Amniotic stem cell (primary cell): ENCODE measurements at regions not wholly inside any gene's neighbourhood (a gene's known extent, or its start where the extent isn't known, plus 50 kb on each side); places are given as distances from the start of the nearest gene placed in this dataset.
"Not testable (repeated sequence)": the region's sequence is repeated elsewhere in the genome, so short reads cannot be mapped to it uniquely, and the experiment has no call there.

Experiments
- DNase-seq: peaks from one replicate; lab custom pipeline; 2025; lab: John Stamatoyannopoulos, UW

- DNase-seq = no peak
Measured at GRCh38 chr14:48580692-48581091, 905.3 kb upstream of the MDGA2 start.

DNA sequence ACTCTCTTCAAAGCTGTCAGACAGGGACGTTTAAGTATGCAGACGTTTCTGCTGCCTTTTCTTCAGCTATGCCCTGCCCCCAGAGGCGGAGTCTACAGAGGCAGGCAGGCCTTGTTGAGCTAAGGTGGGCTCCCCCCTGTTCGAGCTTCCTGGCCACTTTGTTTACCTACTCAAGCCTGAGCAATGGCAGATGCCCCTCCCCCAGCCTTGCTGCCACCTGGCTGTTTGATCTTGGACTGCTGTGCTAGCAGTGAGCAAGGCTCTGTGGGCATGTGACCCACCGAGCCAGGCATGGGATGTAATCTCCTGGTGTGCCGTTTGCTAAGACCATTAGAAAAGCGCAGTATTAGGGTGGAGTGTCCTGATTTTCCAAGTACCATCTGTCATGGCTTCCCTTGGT lies 900.4 kb upstream of the MDGA2 start:
- DNase-seq = no peak

DNA sequence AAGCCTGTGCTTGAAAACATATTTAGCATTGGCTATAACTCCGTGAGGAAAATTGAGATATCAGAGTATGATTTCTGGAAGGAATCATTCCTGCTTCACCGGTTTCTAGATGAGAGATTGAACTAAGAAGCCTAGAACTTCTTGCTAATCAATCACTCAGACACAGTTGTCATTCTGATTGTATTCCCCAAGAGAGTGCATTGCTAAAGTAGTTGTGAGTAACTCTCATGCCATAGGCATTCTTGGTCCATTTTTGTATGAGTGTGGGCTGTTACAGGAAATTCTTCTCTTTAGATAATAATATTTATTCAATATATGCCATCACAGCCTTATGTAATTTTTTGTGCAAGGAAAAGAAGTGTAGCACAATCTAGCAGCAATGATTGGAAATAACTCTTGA lies 893.3 kb upstream of the MDGA2 start:
- DNase-seq = no peak

DNA sequence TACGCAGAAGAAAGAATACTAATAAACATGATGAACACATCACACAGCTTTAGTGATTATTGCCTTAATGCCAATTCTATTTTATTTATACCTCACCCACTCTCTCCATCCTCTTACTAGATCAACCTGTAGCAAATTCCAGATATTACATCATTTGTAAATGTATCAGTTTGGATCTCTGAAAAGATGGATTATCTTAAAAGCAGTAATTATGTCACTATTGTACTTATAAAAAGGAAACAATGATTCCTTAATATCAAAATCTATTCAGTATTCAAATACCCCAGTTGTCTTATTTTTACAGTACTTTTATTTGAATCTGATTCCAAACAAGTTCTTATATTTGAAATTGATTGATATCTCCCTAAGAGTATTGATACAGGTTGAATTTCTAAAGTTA lies 892.8 kb upstream of the MDGA2 start:
- DNase-seq = no peak

DNA sequence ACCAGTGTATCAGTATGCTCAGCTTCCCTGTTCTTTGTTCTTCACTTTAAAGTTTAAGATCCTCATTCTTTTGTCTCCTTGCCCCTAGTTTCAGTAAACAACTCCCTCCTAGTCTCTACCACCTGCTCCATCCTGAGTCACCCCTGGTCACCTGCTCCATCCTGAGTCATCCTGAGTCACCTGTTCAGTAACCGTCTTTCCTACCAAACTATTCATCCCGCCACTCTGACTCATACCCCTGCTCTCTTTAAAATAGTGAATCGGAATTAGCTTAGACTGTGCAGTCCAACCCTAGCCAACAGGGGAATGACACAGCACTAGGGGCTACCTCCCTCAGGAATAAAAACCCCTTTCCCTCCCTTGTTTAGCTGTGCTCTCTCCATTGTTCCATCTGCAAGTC lies 888.1 kb upstream of the MDGA2 start:
- no peak for DNase-seq

GRCh38 chr14:48561438-48561837 lies 886.0 kb upstream of the MDGA2 start:
- DNase-seq = not testable (repeated sequence)

GRCh38 chr14:48560421-48560820 lies 885.0 kb upstream of the MDGA2 start:
- DNase-seq = no peak

- no peak for DNase-seq
Measured at GRCh38 chr14:48553443-48553842, 878.0 kb upstream of the MDGA2 start.

DNA sequence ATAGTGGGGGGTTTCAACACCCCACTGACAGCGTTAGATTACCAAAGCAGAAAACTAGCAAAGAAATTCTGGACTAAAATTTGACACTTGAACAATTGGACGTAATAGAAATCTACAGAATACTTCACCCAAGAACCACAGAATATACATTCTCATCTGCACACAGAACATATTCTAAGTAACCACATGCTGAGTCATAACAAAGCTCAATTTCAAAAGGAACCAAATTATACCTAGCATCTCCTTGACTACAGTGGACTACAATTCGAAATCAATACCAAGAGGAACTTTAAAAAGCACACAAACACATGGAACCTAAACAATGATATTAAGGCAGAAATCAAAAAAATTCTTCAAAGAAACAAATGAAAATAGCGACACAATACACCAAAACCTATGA lies 871.6 kb upstream of the MDGA2 start:
- no peak for DNase-seq

DNA sequence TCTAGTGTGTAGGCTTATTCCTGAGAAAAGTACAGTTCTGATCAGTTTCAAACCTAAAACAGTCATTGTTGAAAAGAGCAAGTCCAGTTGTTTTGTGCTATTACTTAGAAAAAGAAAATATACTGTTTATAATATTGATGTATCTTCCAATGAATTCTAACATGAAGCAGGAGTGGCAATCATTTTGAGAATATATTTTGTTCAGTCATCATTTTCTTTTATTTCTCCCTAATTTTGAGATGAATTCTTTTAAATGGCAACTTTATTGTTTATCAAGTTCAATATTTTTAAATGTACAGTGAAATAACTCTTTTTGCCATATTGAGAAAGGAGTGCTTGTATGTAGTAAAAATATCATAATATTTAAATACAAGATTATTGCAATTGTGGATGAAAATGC lies 862.2 kb upstream of the MDGA2 start:
- no peak for DNase-seq

DNA sequence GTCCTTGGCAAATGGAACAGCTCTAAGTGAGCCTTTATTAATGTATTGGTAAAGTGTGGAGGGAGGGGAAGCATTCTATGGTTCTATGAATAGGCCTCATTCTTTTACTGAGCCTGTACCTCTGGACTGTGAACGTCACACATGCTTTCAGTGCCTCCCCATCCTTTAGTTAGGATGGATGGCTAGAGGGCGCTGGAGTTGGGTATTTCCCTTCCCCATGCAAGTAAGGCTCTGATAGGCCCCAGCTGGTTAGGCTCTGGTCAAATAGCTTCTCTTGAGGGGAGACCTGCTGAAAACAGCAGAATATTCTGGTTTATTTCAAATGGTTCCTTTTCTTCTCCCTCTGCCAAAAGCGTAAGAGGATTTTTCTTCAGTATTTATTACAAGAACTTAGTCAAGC lies 860.9 kb upstream of the MDGA2 start:
- no peak for DNase-seq

- no peak for DNase-seq
Measured at GRCh38 chr14:48527832-48528231, 852.4 kb upstream of the MDGA2 start.

GRCh38 chr14:48526307-48526706 lies 850.9 kb upstream of the MDGA2 start:
- no peak for DNase-seq

DNA sequence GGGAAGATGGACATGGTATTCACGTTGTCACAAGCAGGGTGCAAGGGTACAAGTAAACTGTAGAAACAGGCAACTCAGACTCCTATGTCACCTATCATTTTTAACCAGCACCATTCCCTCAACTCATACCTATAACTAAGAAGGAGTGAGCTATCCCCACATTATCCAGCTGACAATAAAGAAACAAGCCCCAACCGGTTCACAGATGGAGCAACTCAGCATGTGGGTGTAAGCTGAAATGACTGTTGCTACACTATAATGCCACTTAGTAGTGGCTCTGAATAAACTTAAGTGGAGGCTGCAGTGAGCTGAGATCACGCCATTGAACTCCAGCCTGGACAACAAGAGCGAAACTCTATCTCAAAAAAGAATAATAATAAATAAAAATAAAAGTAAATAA lies 829.5 kb upstream of the MDGA2 start:
- DNase-seq = no peak

DNA sequence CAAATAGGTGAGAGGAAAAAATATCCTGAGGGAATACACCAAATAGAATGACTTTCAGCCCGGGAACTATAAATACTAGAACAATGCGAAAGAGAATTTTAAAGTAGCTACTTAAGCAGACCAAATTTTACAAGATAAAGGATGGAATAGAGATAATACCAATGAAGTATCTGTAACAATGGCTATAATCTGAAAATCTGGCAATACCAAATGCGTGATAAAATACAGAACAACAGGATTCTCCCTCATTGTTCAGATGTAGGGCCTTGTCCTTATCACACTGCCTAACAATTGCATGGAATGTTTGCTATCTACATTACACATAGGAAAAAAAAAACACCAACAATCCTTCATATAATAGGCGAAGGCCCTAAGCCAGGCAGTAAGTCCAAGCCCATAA lies 815.4 kb upstream of the MDGA2 start:
- no peak for DNase-seq

GRCh38 chr14:48473944-48474343 lies 798.5 kb upstream of the MDGA2 start:
- DNase-seq = no peak

DNA sequence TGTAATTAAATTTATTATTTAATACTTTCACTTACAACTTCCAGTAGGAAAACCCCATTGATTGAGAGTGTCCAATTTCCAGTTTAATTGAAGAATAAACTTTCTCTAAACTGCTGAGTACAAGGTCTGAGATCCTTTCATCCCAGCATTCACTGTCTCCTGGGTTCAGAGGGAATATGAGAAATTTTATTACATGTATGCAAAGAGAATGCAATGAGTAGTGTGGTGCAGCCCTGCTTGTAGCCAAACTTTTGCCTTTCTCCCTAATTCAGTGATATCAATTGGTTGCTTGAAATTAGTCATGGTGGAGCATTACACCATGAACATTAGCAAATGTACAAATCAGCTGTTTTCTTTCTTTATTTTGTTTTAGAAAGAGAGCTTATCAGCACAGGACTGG lies 780.6 kb upstream of the MDGA2 start:
- DNase-seq = no peak

GRCh38 chr14:48454887-48455286 lies 779.5 kb upstream of the MDGA2 start:
- no peak for DNase-seq

DNA sequence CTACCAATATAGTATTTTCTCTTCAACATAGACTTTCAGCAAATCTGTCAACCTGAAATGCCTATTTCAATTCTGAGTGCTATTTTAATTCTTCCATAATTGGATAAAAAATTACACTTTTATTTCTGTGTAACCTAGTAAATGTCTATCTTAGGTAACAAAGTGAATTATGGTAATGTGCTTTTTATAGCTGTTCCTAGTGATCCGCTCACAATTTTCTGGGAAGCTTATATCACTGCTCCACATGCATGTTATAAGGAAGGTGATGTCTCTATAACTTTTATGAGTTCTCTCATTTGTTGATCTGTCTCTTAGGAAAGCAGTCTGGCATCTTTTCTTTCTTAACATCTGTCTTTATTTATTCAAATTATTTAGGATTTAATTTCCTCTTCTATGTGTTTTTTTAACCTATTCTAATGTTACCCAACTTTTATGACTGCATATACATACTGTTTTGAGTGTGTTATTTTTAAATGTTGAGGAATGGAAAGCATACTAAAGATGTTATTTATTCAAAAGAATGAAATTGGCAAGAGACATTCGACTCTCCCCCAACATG lies 777.1 kb upstream of the MDGA2 start:
- DNase-seq = no peak

DNA sequence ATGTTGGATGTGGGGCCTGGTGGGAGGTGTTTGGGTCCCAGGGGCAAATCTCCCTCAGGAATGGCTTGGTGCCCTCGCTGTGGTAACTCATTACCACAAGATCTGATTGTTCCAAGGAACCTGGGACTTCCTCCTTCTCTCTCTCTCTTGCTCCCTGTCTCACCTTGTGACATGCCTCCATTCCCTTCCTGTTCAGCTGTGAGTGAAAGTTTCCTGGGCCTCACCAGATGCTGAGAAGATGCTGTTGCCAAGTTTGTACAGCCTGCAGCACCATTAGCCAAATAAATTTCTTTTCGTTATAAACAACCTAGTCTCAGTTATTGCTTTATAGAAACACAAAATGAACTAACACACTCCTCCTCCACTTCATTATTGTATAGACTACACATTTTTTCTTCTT lies 759.8 kb upstream of the MDGA2 start:
- DNase-seq = no peak

DNA sequence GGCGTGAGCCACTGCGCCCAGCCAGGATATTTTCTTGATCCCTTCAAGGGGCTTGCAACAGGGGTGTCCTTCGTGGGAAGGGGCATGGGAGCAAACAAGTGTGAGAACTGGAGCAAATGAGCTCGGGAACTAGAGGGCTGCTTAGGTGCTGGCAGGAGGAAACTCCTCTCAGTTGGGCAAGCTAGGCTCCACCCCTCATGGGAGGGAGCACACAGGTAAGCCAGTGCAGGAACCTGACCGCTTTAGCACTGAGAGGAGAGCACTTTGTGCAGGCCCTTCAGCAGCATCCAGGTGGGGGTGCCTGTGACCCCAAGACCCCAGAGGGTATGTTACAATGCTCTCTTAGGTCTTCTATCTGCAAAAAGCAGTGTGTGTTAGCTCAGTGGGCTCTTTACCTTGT lies 755.4 kb upstream of the MDGA2 start:
- DNase-seq = no peak

DNA sequence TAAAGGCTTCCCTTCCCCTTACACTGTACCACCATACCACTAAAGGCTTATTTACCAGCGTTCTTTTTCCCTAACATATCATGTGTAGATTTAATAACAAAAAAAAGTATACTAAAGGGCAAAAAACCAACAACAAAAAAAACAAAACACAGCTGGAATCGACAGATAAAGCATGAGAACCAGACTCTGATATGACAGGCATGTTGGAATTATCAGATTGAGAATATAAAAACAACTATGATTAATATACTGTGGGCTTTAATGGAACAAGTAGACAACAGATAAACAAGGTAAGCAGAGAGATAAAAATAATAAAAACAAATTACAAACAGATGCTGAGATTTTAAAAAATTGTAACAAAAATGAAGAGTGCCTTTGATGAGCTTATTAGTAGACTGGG lies 754.1 kb upstream of the MDGA2 start:
- no peak for DNase-seq

GRCh38 chr14:48417715-48418500 lies 742.5 kb upstream of the MDGA2 start:
- DNase-seq = no peak

DNA sequence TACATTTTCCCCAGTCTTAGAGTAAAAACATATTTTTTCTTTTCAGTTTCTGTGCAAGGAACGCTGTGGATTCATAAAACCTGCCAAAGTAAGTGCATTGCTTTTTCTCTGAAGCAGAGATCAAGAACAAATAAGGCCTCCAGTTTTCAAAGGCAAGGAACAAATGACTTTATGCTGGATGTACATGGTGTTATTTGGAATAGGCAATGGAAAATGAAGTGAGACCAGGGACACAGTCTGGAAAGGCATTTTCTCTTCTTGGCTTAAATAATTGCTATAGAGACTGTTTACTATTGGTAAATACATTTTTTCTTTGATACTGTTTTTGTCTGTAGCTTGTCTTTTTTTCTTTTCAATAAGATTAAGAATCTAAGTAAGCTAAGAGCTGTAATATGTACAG lies 725.9 kb upstream of the MDGA2 start:
- no peak for DNase-seq
